ENCODE measurements at regions not wholly inside any gene's neighbourhood (a gene's known extent, or its start where the extent isn't known, plus 50 kb on each side); places are given as distances from the start of the nearest gene placed in this dataset.

DNA sequence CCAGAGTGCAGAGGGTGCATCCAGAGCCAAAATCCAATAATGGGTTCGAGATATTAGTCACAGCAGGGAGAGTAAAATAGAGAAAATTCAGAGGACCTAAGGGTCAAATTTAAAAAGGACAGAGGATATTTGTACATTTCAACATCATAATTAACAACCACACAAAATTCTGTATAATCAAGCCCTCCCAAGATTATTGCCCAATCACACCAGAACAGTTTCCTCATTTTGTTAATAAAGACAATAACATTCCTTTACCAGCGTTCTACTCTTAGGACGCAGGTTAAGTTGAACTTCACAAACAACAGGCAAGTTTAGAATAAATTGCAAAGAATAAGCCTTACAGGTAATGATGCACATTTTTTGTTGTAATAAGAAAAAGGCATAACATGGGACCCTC, 462.8 kb downstream of the PTPRC start:
- Mint-ChIP-seq H3K4me3 (ENCODE audit: unreplicated experiment) (no peak overlapping the region), H3K27ac (ENCODE audit: unreplicated experiment) (no peak overlapping the region), H3K9me3 (ENCODE audit: unreplicated experiment) (peaks cover 12% of the 10 kb centered on the region), H3K36me3 (ENCODE audit: insufficient read depth, unreplicated experiment) (no peaks in the 10 kb centered on the region), H3K4me1 (ENCODE audit: low read depth, unreplicated experiment) (no peaks in the 10 kb centered on the region), H3K27me3 (ENCODE audit: insufficient read depth, unreplicated experiment) (no peaks in the 10 kb centered on the region)
- DNase-seq, result no peak
- ChIA-PET POLR2A (no interaction called here), CTCF (no interaction called here)
- intact Hi-C loops (cut with micrococcal nuclease; ENCODE audit: unreplicated experiment), result no loop called here
- 0 out of 2 replicates have a peak, but pooled peaks cover 4% of the 10 kb centered on the region for H3K9me3 ChIP-seq
- H3K27me3 ChIP-seq (replicated peaks; ENCODE audit: control insufficient read depth, insufficient read depth, low read length), result no peaks in the 10 kb centered on the region
- no peak overlapping the region for H3K4me3 ChIP-seq (ENCODE audit: low read depth, low read length)
- BruUV-seq (replicated peaks), result no TSS peak
- TF ChIP-seq CTCF (IDR thresholded peaks at IDR 0.05; ENCODE audit: insufficient read depth in 1 of 2, low read depth in 1 of 2, low read length in 1 of 2, severe bottlenecking in 1 of 2, unreplicated experiment in 1 of 2), result no peak
- no peaks in the 10 kb centered on the region for H3K4me1 ChIP-seq
- H3K36me3 ChIP-seq (ENCODE audit: control insufficient read depth, insufficient read depth, low read length), result no peaks in the 10 kb centered on the region

GRCh38 chr1:199102239-199102638, 463.4 kb downstream of the PTPRC start:
- Mint-ChIP-seq H3K36me3 (ENCODE audit: insufficient read depth, unreplicated experiment) (no peaks in the 10 kb centered on the region), H3K9me3 (ENCODE audit: unreplicated experiment) (peaks cover 12% of the 10 kb centered on the region), H3K4me3 (ENCODE audit: unreplicated experiment) (no peak overlapping the region), H3K27me3 (ENCODE audit: insufficient read depth, unreplicated experiment) (no peaks in the 10 kb centered on the region), H3K4me1 (ENCODE audit: low read depth, unreplicated experiment) (no peaks in the 10 kb centered on the region), H3K27ac (ENCODE audit: unreplicated experiment) (no peak overlapping the region)
- intact Hi-C loops (cut with micrococcal nuclease; ENCODE audit: unreplicated experiment), result no loop called here
- ChIA-PET CTCF (no interaction called here), POLR2A (no interaction called here)
- DNase-seq, result no peak
- no peak overlapping the region for H3K4me3 ChIP-seq (ENCODE audit: low read depth, low read length)
- TF ChIP-seq CTCF (IDR thresholded peaks at IDR 0.05; ENCODE audit: insufficient read depth in 1 of 2, low read depth in 1 of 2, low read length in 1 of 2, severe bottlenecking in 1 of 2, unreplicated experiment in 1 of 2), result no peak
- no TSS peak for BruUV-seq (replicated peaks)
- no peaks in the 10 kb centered on the region for H3K27me3 ChIP-seq (replicated peaks; ENCODE audit: control insufficient read depth, insufficient read depth, low read length)
- H3K9me3 ChIP-seq, result 0 out of 2 replicates have a peak, but pooled peaks cover 4% of the 10 kb centered on the region
- no peaks in the 10 kb centered on the region for H3K36me3 ChIP-seq (ENCODE audit: control insufficient read depth, insufficient read depth, low read length)
- no peaks in the 10 kb centered on the region for H3K4me1 ChIP-seq

GRCh38 chr1:199109160-199109559, 470.3 kb downstream of the PTPRC start:
- Mint-ChIP-seq H3K4me1 (ENCODE audit: low read depth, unreplicated experiment) (no peaks in the 10 kb centered on the region), H3K27me3 (ENCODE audit: insufficient read depth, unreplicated experiment) (peaks cover 3% of the 10 kb centered on the region), H3K9me3 (ENCODE audit: unreplicated experiment) (peaks cover 12% of the 10 kb centered on the region), H3K4me3 (ENCODE audit: unreplicated experiment) (no peak overlapping the region), H3K27ac (ENCODE audit: unreplicated experiment) (no peak overlapping the region), H3K36me3 (ENCODE audit: insufficient read depth, unreplicated experiment) (no peaks in the 10 kb centered on the region)
- DNase-seq, result no peak
- Histone ChIP-seq H3K9me3 (no peaks in the 10 kb centered on the region), H3K4me3 (ENCODE audit: low read depth, low read length) (no peak overlapping the region), H3K27me3 (replicated peaks; ENCODE audit: control insufficient read depth, insufficient read depth, low read length) (no peaks in the 10 kb centered on the region), H3K36me3 (ENCODE audit: control insufficient read depth, insufficient read depth, low read length) (no peaks in the 10 kb centered on the region), H3K4me1 (no peaks in the 10 kb centered on the region)
- BruUV-seq (replicated peaks), result no TSS peak
- CTCF ChIA-PET, result no interaction called here
- TF ChIP-seq CTCF (IDR thresholded peaks at IDR 0.05; ENCODE audit: insufficient read depth in 1 of 2, low read depth in 1 of 2, low read length in 1 of 2, severe bottlenecking in 1 of 2, unreplicated experiment in 1 of 2), result no peak
- POLR2A ChIA-PET, result no interaction called here
- intact Hi-C loops (cut with micrococcal nuclease; ENCODE audit: unreplicated experiment), result no loop called here

All from Caco-2 (cell line).